GM12875 (cell line): ENCODE measurements at regions not wholly inside any gene's neighbourhood (a gene's known extent, or its start where the extent isn't known, plus 50 kb on each side); places are given as distances from the start of the nearest gene placed in this dataset.
A peak's percentile ranks its signal among the peaks of the same experiment; 100 is the strongest.

Experiments
- H3K4me3 ChIP-seq: one replicate; pipeline ENCODE4 v1.5.1; 2011; ENCODE audit warnings: low read depth, low read length, control low read depth
- TF ChIP-seq, protein P1 (sequence below): IDR thresholded peaks from 2 replicates; pipeline ENCODE4 v1.5.1; 2011; ENCODE audit warnings: low read depth, mild to moderate bottlenecking, control low read depth, inconsistent platforms, low read length, moderate library complexity, borderline replicate concordance; ENCODE audit not compliant: insufficient read depth

- TF ChIP-seq, protein P1, sequence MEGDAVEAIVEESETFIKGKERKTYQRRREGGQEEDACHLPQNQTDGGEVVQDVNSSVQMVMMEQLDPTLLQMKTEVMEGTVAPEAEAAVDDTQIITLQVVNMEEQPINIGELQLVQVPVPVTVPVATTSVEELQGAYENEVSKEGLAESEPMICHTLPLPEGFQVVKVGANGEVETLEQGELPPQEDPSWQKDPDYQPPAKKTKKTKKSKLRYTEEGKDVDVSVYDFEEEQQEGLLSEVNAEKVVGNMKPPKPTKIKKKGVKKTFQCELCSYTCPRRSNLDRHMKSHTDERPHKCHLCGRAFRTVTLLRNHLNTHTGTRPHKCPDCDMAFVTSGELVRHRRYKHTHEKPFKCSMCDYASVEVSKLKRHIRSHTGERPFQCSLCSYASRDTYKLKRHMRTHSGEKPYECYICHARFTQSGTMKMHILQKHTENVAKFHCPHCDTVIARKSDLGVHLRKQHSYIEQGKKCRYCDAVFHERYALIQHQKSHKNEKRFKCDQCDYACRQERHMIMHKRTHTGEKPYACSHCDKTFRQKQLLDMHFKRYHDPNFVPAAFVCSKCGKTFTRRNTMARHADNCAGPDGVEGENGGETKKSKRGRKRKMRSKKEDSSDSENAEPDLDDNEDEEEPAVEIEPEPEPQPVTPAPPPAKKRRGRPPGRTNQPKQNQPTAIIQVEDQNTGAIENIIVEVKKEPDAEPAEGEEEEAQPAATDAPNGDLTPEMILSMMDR = no peak
- no peak overlapping the region for H3K4me3 ChIP-seq
Observed at GRCh38 chr16:73883126-73883525, 413.5 kb upstream of the PSMD7 start.

GRCh38 chr16:73882651-73883050 lies 414.0 kb upstream of the PSMD7 start:
- TF ChIP-seq, protein P1 = no peak

DNA sequence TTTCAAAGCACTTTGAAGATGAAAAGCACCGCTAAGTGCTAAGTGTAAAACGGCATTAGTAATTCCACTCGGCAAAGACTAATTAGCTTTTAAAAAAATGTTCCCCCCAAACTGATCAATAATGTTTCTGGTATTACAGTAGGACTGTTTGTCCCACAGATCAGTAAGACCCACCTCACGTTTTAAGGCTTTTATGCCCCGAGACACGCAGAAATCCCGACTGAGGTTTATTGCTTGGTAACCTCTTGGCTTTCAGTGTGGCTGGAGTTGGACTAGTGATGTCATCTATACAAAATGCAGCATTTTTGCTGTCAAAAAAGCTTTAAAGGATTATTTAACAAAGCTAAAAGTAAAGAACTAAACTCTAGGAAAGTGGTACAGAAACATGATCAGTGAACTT lies 414.6 kb upstream of the PSMD7 start:
- no peak overlapping the region for H3K4me3 ChIP-seq
- TF ChIP-seq, protein P1 = no peak

More at GRCh38 chr16:73882651-73883050, 414.0 kb upstream of the PSMD7 start:
- H3K4me3 ChIP-seq = no peak overlapping the region

DNA sequence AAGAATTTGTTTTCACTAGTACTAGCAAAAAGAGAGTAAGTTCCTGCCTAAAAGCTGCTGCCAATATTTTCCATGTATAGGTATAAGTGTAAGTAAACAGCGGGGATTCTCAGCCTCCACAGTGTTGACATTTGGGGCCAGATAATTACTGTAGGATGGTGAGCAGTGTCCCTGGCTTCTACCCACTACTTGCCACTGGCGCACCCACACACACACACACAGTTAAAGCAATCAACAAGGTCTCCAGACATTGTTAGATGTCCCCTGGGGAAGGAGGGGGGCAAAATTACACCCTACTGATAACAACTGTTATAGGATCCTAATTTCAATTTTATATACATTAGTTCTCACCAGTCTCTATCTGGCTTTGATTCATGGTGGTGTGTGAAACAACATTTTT lies 417.0 kb upstream of the PSMD7 start:
- no peak overlapping the region for H3K4me3 ChIP-seq
- TF ChIP-seq, protein P1 = no peak

DNA sequence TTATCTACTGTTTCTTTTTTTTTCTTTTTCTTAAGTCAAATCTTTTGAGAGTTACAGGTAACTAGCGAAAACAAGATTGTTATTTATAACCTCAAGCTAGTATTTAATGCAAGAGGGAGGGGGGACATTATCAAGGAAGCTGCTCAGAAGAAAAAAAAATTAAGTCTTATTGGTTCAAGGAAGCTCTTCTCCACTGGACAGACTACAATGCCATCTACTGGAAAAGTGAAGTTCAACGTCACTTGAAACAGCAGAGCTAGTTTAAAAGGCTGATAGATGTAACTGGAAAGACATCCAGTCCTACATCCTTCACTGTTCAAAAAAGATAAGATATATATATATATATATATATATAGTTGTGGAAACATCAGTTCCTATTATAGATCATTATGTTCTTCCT lies 418.0 kb upstream of the PSMD7 start:
- H3K4me3 ChIP-seq = no peak overlapping the region
- TF ChIP-seq, protein P1 = peak; percentile 40; the same call in 1 of the 2 replicates

- TF ChIP-seq, protein P1 = no peak
Observed at GRCh38 chr16:73877150-73877549, 419.5 kb upstream of the PSMD7 start.

GRCh38 chr16:73875996-73876690 lies 420.5 kb upstream of the PSMD7 start:
- TF ChIP-seq, protein P1 = no peak
- no peak overlapping the region for H3K4me3 ChIP-seq

More at GRCh38 chr16:73877150-73877549, 419.5 kb upstream of the PSMD7 start:
- no peak overlapping the region for H3K4me3 ChIP-seq
